Spleen (tissue), 11 donors: ENCODE measurements at regions not wholly inside any gene's neighbourhood (a gene's known extent, or its start where the extent isn't known, plus 50 kb on each side); places are given as distances from the start of the nearest gene placed in this dataset.

Source experiments
- DNase-seq: peaks from one replicate; pipeline ENCODE4 v3.0.0-alpha.2; 2020
- H3K27ac ChIP-seq, 8 donors: fragments of 200-600 bp; sonication (generic) in 7 of 8; 1 replicate in 4 of 8; 2 replicates in 4 of 8; pipeline versions ENCODE4 v1.5.0 to v1.8.0; 2016 to 2021; ENCODE audit warnings: inconsistent platforms in 4 of 8, mild to moderate bottlenecking in 4 of 8, moderate library complexity in 1 of 8
- H3K27me3 ChIP-seq, 7 donors: fragments of 200-600 bp; sonication (generic) in 6 of 7; replicated peaks in 1 of 7; 1 replicate in 4 of 7; 2 replicates in 3 of 7; pipeline versions ENCODE4 v1.5.0 to v1.8.0; 2016 to 2021; ENCODE audit warnings: inconsistent platforms in 3 of 7, mild to moderate bottlenecking in 1 of 7
- H3K36me3 ChIP-seq, 6 donors: fragments of 200-600 bp; sonication (generic) in 5 of 6; 1 replicate in 4 of 6; 2 replicates in 2 of 6; pipeline versions ENCODE4 v1.5.0 to v1.8.0; 2016 to 2021; ENCODE audit warnings: inconsistent platforms in 2 of 6
- H3K4me1 ChIP-seq, 6 donors: fragments of 200-600 bp; sonication (generic) in 5 of 6; 1 replicate in 3 of 6; 2 replicates in 3 of 6; pipeline versions ENCODE4 v1.5.0 to v1.8.0; 2016 to 2021; ENCODE audit warnings: inconsistent platforms in 3 of 6
- H3K4me3 ChIP-seq, 8 donors: fragments of 200-600 bp; sonication (generic) in 7 of 8; 1 replicate in 4 of 8; 2 replicates in 4 of 8; pipeline versions ENCODE4 v1.5.0 to v1.8.0; 2016 to 2021; ENCODE audit warnings: inconsistent platforms in 4 of 8, mild to moderate bottlenecking in 4 of 8, moderate library complexity in 2 of 8
- H3K9me3 ChIP-seq, 8 donors: fragments of 200-600 bp; sonication (generic) in 7 of 8; 1 replicate in 4 of 8; 2 replicates in 4 of 8; pipeline versions ENCODE4 v1.5.0 to v1.8.0; 2016 to 2021; ENCODE audit warnings: inconsistent platforms in 4 of 8
- POLR2A ChIP-seq, 3 donors: fragments of 450-650 bp; IDR thresholded peaks; one replicate each; pipeline ENCODE4 v1.5.1; 2017; ENCODE audit warnings: antibody characterized with exemption in 3 of 3, mild to moderate bottlenecking in 1 of 3
- POLR2AphosphoS5 ChIP-seq, 3 donors: sonication (generic); formaldehyde crosslinking; IDR thresholded peaks; one replicate each; pipeline ENCODE4 v1.5.1; 2017; ENCODE audit warnings: antibody characterized with exemption in 3 of 3
- WGBS, 5 donors: extraction: QIAGEN DNeasy Blood & Tissue Kit in 3 of 5; methylation state at CpG; one replicate each; pipeline versions ENCODE4 v1.1.5 to v1.1.7; 2013 to 2018; 5-methylcytosine and 5-hydroxymethylcytosine counted together
- intact Hi-C: fragments of 100-400 bp; cut with DNase I; formaldehyde crosslinking; loops from one replicate; pipeline ENCODE4 v1.15.0; 2023; ENCODE audit warnings: low total_unique reads
- TF ChIP-seq, protein P1 (sequence below), 11 experiments: fragments of 200-600 bp in 7 of 11; fragments of 450-650 bp in 4 of 11; sonication (generic) in 4 of 11; IDR thresholded peaks in 8 of 11; conservative IDR thresholded peaks in 3 of 11; 1 replicate in 7 of 11; 2 replicates in 4 of 11; pipeline versions ENCODE4 v1.4.0 to v1.8.0; 2016 to 2021; ENCODE audit warnings: antibody characterized with exemption in 11 of 11, inconsistent platforms in 4 of 11, mild to moderate bottlenecking in 1 of 11
- donor health status: healthy with polysubstance abuse.
- donor health status: DM: no; HTN: no; CAD: no; lungs with moderate emphysema.
- donor health status: DM: no; HTN: no; CAD: no.
- donor health status: Bipolar disorder and iron deficiency.
- donor health status: healthy.
- donor health status: DM: no; HTN: no; CAD: no.
- donor health status: DM: yes; HTN: yes; CAD: no.

DNA sequence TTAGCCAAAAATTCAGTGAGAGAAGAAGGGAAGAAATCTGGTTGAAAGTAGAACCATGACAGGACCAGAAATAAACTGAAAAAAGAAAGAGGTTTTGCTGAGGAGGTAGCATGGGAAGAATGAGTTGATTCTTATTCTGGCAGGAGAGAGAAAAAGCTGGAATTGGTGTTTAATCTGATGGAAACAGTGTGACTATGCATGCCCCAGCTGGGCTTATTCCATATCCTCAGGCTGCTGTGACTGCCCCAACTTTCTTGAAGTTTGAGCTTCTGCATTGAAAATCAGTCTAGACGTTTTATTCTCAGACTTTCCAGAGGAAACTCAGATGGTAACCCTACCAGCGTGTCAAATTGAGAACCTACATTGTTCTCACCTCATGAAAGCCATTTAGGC is 352.5 kb upstream of the DCBLD2 start:
- TF ChIP-seq POLR2AphosphoS5 (IDR thresholded peaks at IDR 0.05) (no peak), POLR2A (IDR thresholded peaks at IDR 0.05) (no peak)
- TF ChIP-seq, protein P1, sequence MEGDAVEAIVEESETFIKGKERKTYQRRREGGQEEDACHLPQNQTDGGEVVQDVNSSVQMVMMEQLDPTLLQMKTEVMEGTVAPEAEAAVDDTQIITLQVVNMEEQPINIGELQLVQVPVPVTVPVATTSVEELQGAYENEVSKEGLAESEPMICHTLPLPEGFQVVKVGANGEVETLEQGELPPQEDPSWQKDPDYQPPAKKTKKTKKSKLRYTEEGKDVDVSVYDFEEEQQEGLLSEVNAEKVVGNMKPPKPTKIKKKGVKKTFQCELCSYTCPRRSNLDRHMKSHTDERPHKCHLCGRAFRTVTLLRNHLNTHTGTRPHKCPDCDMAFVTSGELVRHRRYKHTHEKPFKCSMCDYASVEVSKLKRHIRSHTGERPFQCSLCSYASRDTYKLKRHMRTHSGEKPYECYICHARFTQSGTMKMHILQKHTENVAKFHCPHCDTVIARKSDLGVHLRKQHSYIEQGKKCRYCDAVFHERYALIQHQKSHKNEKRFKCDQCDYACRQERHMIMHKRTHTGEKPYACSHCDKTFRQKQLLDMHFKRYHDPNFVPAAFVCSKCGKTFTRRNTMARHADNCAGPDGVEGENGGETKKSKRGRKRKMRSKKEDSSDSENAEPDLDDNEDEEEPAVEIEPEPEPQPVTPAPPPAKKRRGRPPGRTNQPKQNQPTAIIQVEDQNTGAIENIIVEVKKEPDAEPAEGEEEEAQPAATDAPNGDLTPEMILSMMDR (IDR thresholded peaks at IDR 0.05 in 8 of 11, conservative IDR thresholded peaks at IDR 0.05 in 3 of 11) = no peak
- no peaks in the 10 kb centered on the region for H3K36me3 ChIP-seq
- no peaks in the 10 kb centered on the region for H3K27me3 ChIP-seq
- peaks cover 0 to 15% (median 5%) of the 10 kb centered on the region in 8 donors for H3K9me3 ChIP-seq
- H3K4me1 ChIP-seq = no peaks in the 10 kb centered on the region
- H3K27ac ChIP-seq = no peak overlapping the region
- intact Hi-C loops = no loop called here
- H3K4me3 ChIP-seq = no peak overlapping the region
- no peak for DNase-seq
- 51 to 66% (median 55%) methylated on average over 2 of the region's 2 CpGs for WGBS, 5 donors

GRCh38 chr3:99250821-99251355 is 349.4 kb upstream of the DCBLD2 start:
- WGBS, 5 donors = 78 to 89% (median 82%) methylated on average over 1 of the region's 1 CpG
- Histone ChIP-seq H3K36me3 (no peaks in the 10 kb centered on the region), H3K27me3 (no peaks in the 10 kb centered on the region), H3K4me1 (no peaks in the 10 kb centered on the region), H3K4me3 (no peak overlapping the region), H3K9me3 (no peaks in the 10 kb centered on the region), H3K27ac (no peak overlapping the region)
- TF ChIP-seq POLR2A (IDR thresholded peaks at IDR 0.05) (no peak), POLR2AphosphoS5 (IDR thresholded peaks at IDR 0.05) (no peak)
- DNase-seq = no peak
- intact Hi-C loops = no loop called here

DNA sequence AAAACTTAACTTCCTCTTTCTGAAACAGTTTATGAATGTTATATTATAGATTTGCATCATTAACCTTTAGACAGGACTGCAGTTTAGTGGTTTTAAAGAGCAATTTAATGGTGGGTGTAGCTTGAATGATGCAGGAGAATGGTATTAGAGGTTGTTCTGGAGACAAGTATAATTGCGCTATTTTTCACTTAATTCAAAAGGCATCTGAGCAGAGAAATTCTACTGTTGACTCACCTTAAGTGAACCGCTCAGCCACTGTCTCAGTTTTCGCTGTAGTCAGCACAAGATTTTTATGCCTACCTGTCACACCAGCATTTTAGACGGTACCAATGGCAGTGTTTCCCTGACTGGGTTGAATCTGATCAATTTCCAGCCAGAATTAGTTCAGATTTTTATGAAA is 348.8 kb upstream of the DCBLD2 start:
- WGBS, 5 donors = 70 to 82% (median 80%) methylated on average over 4 of the region's 4 CpGs
- Histone ChIP-seq H3K9me3 (no peaks in the 10 kb centered on the region), H3K27ac (no peak overlapping the region), H3K36me3 (no peaks in the 10 kb centered on the region), H3K4me3 (no peak overlapping the region), H3K27me3 (no peaks in the 10 kb centered on the region), H3K4me1 (no peaks in the 10 kb centered on the region)
- TF ChIP-seq POLR2AphosphoS5 (IDR thresholded peaks at IDR 0.05) (no peak), POLR2A (IDR thresholded peaks at IDR 0.05) (no peak)
- TF ChIP-seq, protein P1 (IDR thresholded peaks at IDR 0.05 in 8 of 11, conservative IDR thresholded peaks at IDR 0.05 in 3 of 11) = no peak
- no peak for DNase-seq
- intact Hi-C loops = no loop called here

- no peak for TF ChIP-seq POLR2A (IDR thresholded peaks at IDR 0.05)
- TF ChIP-seq POLR2AphosphoS5 (IDR thresholded peaks at IDR 0.05) = no peak
- TF ChIP-seq, protein P1 (IDR thresholded peaks at IDR 0.05 in 8 of 11, conservative IDR thresholded peaks at IDR 0.05 in 3 of 11) = no peak
- 87 to 95% (median 93%) methylated on average over 6 of the region's 6 CpGs for WGBS, 5 donors
These were observed 348.1 kb upstream of the DCBLD2 start for GRCh38 chr3:99249627-99250026.

DNA sequence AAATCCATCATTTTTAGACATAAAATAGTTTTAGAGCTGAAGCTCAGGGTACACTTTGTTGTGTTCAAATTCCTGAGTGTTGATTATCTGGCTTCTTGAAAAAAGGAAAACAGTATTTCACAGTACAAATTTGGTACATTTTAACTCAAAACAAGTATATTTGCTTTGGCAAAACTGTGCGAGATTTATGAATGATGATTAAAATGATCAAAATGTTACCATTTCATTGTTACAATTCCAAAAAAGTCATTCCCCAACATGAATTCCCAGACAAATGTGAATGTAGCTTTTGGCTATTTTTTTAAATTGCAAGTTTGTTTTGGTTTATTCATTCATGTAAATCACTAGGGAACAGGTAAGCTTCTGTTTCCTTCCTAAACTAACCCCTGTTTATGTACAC is 347.4 kb upstream of the DCBLD2 start:
- intact Hi-C loops = no loop called here
- Histone ChIP-seq H3K27ac (no peak overlapping the region), H3K36me3 (no peaks in the 10 kb centered on the region), H3K4me1 (no peaks in the 10 kb centered on the region), H3K9me3 (peaks cover 0 to 3% (median 0%) of the 10 kb centered on the region in 8 donors), H3K4me3 (no peak overlapping the region), H3K27me3 (no peaks in the 10 kb centered on the region)
- TF ChIP-seq POLR2AphosphoS5 (IDR thresholded peaks at IDR 0.05) (no peak), POLR2A (IDR thresholded peaks at IDR 0.05) (no peak)
- TF ChIP-seq, protein P1 (IDR thresholded peaks at IDR 0.05 in 8 of 11, conservative IDR thresholded peaks at IDR 0.05 in 3 of 11) = no peak
- WGBS, 5 donors = 85 to 93% (median 90%) methylated on average over 1 of the region's 1 CpG
- DNase-seq = no peak

More at GRCh38 chr3:99249627-99250026, 348.1 kb upstream of the DCBLD2 start:
- Histone ChIP-seq H3K27me3 (no peaks in the 10 kb centered on the region), H3K27ac (no peak overlapping the region), H3K4me3 (no peak overlapping the region), H3K36me3 (no peaks in the 10 kb centered on the region), H3K4me1 (no peaks in the 10 kb centered on the region), H3K9me3 (no peaks in the 10 kb centered on the region)
- intact Hi-C loops = no loop called here
- no peak for DNase-seq
